H1 (cell line): ENCODE measurements at regions not wholly inside any gene's neighbourhood (a gene's known extent, or its start where the extent isn't known, plus 50 kb on each side); places are given as distances from the start of the nearest gene placed in this dataset.

ENCODE experiments used
- CREB1 ChIP-seq: IDR thresholded peaks from 2 replicates; pipeline ENCODE4 v1.6.1; 2012; ENCODE audit warnings: inconsistent platforms
- EGR1 ChIP-seq: IDR thresholded peaks from 2 replicates; pipeline ENCODE4 v1.6.1; 2011; ENCODE audit warnings: low read depth, low read length, borderline replicate concordance
- EP300 ChIP-seq, 2 experiments: IDR thresholded peaks; 1 replicate in 1 of 2; 2 replicates in 1 of 2; pipeline ENCODE4 v1.6.1; 2011 to 2012; ENCODE audit warnings: low read depth in 2 of 2, low read length in 2 of 2, mild to moderate bottlenecking in 2 of 2, borderline replicate concordance in 1 of 2, inconsistent platforms in 1 of 2, moderate library complexity in 1 of 2
- EZH2 ChIP-seq: fragments of 200-600 bp; sonication (generic); IDR thresholded peaks from 2 replicates; pipeline ENCODE4 v1.7.1; 2012; ENCODE audit warnings: low read depth, mild to moderate bottlenecking, moderate library complexity, low read length, inconsistent platforms; ENCODE audit not compliant: severe bottlenecking
- HDAC2 ChIP-seq, 2 experiments: fragments of 300-600 bp in 1 of 2; sonication (generic) in 1 of 2; IDR thresholded peaks; 2 replicates each; pipeline ENCODE4 v1.6.1; 2011 to 2012; ENCODE audit warnings: low read depth in 2 of 2, low read length in 2 of 2, mild to moderate bottlenecking in 2 of 2, moderate library complexity in 2 of 2, borderline replicate concordance in 1 of 2, inconsistent platforms in 1 of 2
- HDAC6 ChIP-seq: IDR thresholded peaks from one replicate; pipeline ENCODE4 v1.7.1; 2012; ENCODE audit warnings: low read depth, mild to moderate bottlenecking, inconsistent platforms, low read length, moderate library complexity
- KDM5A ChIP-seq: fragments of 200-600 bp; IDR thresholded peaks from 2 replicates; pipeline ENCODE4 v1.7.1; 2012; ENCODE audit warnings: mild to moderate bottlenecking, low read length, inconsistent platforms, mixed read lengths
- POLR2A ChIP-seq, 2 experiments: IDR thresholded peaks; 1 replicate in 1 of 2; 2 replicates in 1 of 2; pipeline ENCODE4 v1.6.1; 2011; ENCODE audit warnings: low read depth in 2 of 2, low read length in 2 of 2, mild to moderate bottlenecking in 2 of 2; ENCODE audit errors: control extremely low read depth in 1 of 2
- POLR2AphosphoS5 ChIP-seq: IDR thresholded peaks from 2 replicates; pipeline ENCODE4 v1.6.1; 2011; ENCODE audit warnings: low read depth, low read length
- RAD21 ChIP-seq, 2 experiments: IDR thresholded peaks in 1 of 2; conservative IDR thresholded peaks in 1 of 2; 2 replicates each; pipeline ENCODE4 v1.6.1; 2011; ENCODE audit warnings: low read depth in 2 of 2, low read length in 2 of 2, improper control_type of control experiment in 1 of 2, inconsistent platforms in 1 of 2, mild to moderate bottlenecking in 1 of 2, moderate library complexity in 1 of 2
- YY1 ChIP-seq: IDR thresholded peaks from 2 replicates; pipeline ENCODE4 v1.6.1; 2011; ENCODE audit warnings: low read depth, mild to moderate bottlenecking, low read length
- TF ChIP-seq, protein P1 (sequence below), 3 experiments: IDR thresholded peaks; 1 replicate in 2 of 3; 2 replicates in 1 of 3; pipeline versions ENCODE4 v1.5.1 to v1.6.1; 2011; ENCODE audit warnings: low read length in 3 of 3, mild to moderate bottlenecking in 3 of 3, inconsistent platforms in 2 of 3, low read depth in 1 of 3, moderate library complexity in 1 of 3; ENCODE audit not compliant: insufficient read depth in 1 of 3; ENCODE audit errors: control extremely low read depth in 1 of 3

GRCh38 chr10:120997313-120997712 lies 146.2 kb downstream of the WDR11 start:
- no peak for TF ChIP-seq YY1
- TF ChIP-seq, protein P1, sequence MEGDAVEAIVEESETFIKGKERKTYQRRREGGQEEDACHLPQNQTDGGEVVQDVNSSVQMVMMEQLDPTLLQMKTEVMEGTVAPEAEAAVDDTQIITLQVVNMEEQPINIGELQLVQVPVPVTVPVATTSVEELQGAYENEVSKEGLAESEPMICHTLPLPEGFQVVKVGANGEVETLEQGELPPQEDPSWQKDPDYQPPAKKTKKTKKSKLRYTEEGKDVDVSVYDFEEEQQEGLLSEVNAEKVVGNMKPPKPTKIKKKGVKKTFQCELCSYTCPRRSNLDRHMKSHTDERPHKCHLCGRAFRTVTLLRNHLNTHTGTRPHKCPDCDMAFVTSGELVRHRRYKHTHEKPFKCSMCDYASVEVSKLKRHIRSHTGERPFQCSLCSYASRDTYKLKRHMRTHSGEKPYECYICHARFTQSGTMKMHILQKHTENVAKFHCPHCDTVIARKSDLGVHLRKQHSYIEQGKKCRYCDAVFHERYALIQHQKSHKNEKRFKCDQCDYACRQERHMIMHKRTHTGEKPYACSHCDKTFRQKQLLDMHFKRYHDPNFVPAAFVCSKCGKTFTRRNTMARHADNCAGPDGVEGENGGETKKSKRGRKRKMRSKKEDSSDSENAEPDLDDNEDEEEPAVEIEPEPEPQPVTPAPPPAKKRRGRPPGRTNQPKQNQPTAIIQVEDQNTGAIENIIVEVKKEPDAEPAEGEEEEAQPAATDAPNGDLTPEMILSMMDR (IDR thresholded peaks at IDR 0.05; ENCODE audit: control extremely low read depth in 1 of 3, insufficient read depth in 1 of 3, low read depth in 1 of 3, low read length in 3 of 3), result no peak
- no peak for TF ChIP-seq KDM5A
- no peak for TF ChIP-seq POLR2A (IDR thresholded peaks at IDR 0.05; ENCODE audit: control extremely low read depth in 1 of 2, low read depth in 2 of 2, low read length in 2 of 2)
- no peak for TF ChIP-seq EZH2
- TF ChIP-seq HDAC6, result no peak
- no peak for TF ChIP-seq HDAC2 (IDR thresholded peaks at IDR 0.05; ENCODE audit: borderline replicate concordance in 1 of 2, low read depth in 2 of 2, low read length in 2 of 2)
- TF ChIP-seq CREB1, result no peak
- no peak for TF ChIP-seq EGR1
- no peak for TF ChIP-seq EP300 (IDR thresholded peaks at IDR 0.05; ENCODE audit: borderline replicate concordance in 1 of 2, low read depth in 2 of 2, low read length in 2 of 2)
- TF ChIP-seq RAD21 (IDR thresholded peaks at IDR 0.05 in 1 of 2, conservative IDR thresholded peaks at IDR 0.05 in 1 of 2; ENCODE audit: low read depth in 2 of 2, low read length in 2 of 2), result no peak; a peak in 1 of 4 replicates
- no peak for TF ChIP-seq POLR2AphosphoS5
